ENCODE measurements at regions not wholly inside any gene's neighbourhood (a gene's known extent, or its start where the extent isn't known, plus 50 kb on each side); places are given as distances from the start of the nearest gene placed in this dataset.

DNA sequence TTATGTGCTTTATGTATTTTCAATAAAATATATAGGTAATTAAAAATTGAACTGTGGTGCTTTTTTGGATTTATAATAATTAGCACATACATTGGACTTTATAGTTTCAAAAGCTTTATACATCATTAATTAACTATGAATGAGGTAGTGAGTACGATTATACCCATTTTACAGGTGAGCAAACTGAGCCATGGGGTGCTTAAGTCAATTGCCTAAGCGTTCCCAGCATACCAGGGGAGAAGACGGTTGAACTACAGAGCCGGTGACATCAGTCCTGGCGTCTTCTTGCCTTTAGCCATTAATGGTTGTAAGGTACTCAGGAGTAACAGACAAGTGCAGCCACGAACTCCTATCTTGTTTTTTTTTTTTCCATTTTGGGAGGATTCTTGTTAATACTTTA lies 172.8 kb downstream of the GATA3 start:
- in situ Hi-C loops (cut with MboI; ENCODE audit: low sequenced_read_pairs) = no loop called here

DNA sequence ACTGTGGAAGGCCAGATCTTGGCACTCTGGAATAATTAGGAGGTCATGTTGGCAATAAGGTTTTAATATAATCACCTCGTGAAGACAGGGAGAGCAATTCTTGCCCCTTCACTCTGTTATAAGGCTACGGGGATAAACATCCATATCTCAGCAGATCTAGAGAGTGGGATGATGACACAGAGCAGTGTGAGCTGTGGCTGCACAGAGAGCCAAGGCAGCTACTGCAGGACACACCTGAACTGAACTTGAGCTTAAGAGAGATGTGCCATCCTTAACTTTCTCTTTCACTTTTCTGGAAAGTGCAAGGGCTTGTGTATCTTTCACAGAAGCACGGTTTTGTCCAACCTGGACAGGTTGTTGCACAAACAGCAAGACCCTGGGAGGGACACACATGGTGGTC lies 174.7 kb downstream of the GATA3 start:
- in situ Hi-C loops (cut with MboI; ENCODE audit: low sequenced_read_pairs) = no loop called here

GRCh38 chr10:8230902-8231301 lies 176.4 kb downstream of the GATA3 start:
- in situ Hi-C loops (cut with MboI; ENCODE audit: low sequenced_read_pairs) = no loop called here

DNA sequence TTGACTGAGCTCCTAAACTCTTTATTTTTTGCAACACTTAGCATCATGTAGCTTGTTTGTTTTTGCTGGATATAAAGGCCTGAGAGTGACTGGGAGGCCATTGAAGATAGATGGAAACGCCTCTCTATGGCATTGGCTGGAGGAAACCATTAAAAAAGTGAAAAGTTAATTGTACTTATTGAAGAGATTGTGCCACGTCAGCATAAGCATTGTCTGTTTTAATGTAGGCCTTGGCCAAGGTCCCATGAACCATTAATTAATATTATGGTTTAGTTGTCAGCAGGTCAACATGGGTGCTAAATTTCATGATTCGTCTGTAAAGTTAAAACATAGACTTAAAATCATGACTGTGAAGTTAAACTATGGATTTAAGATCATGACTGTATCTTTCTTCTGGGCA lies 178.6 kb downstream of the GATA3 start:
- in situ Hi-C loops (cut with MboI; ENCODE audit: low sequenced_read_pairs) = no loop called here

DNA sequence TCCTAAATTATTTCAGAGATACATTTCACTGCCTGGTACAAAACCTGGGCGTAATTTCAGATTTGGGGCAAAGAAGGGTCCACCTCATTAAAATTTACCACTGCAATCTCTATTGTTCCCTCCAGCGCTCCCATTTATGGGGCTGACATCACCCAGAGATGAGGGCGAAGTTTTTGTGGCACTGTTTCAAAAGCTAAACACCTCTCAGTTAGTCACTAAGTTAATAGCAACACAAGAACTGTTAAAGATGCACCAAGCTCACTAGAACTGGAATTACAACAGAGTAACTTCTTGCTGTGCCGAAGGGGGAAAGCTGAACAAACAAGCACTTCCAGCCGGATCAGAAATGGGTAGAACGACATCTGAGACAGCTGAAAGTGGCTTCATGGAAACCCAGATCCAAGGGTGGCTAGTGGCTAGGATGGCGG lies 179.4 kb downstream of the GATA3 start:
- in situ Hi-C loops (cut with MboI; ENCODE audit: low sequenced_read_pairs) = no loop called here

DNA sequence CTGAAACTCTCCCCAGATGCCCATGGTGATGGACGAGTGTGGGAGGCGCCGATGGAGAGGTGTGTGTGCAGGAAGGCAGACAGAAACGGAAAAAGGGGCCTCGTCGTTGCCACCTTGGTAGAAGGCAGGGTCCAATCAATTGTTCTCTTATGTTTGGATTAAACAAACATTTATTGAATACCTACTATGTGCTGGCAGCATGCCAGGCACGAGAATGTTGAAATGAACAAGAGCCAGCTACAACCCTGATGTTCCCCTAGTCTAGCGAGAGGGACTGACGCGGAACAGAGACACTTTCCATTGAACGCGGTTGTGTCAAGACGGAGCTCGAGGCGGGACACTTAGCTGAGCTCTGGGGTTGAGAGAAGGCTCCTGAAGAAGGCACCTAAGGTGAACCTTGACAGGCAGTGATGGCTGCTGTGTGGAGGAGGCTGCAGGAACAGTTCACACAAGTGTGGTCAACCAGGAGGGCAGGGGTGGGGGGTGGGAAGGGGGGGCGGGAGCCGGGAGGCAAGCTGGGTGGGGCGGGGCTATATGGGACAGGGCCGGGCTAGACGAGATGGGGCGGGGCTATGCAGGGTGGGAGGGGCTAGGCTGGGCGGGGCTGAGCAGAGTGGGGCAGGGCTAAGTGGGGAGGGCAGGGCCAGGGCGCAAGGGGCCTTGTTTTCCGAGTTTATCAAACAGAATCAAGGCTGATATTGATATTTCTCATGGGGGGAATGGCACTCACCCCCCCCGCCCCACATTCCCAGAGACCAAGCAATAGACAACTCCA lies 181.0 kb downstream of the GATA3 start:
- in situ Hi-C loops (cut with MboI; ENCODE audit: low sequenced_read_pairs) = no loop called here

DNA sequence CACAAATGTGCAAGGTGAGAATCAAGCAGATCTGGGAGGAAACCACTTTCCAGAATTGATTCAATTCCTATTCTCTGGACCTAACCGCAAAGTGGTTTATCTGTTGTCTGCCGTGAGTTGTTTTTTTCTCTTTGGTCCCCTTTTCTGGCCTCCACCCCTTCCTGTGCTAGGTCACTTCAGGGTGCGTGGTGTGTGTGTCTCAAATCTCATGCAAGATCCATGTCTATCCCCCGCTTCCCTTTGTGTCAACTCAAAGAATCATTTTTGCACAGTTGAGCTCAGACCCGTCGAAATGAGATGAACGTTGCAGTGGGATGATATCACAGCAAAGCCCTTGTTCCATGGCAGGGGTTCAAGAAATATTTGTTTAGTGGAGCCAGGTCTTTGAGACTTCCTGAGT lies 184.5 kb downstream of the GATA3 start:
- in situ Hi-C loops (cut with MboI; ENCODE audit: low sequenced_read_pairs) = no loop called here

GRCh38 chr10:8240861-8241260 lies 186.4 kb downstream of the GATA3 start:
- in situ Hi-C loops (cut with MboI; ENCODE audit: low sequenced_read_pairs) = no loop called here

DNA sequence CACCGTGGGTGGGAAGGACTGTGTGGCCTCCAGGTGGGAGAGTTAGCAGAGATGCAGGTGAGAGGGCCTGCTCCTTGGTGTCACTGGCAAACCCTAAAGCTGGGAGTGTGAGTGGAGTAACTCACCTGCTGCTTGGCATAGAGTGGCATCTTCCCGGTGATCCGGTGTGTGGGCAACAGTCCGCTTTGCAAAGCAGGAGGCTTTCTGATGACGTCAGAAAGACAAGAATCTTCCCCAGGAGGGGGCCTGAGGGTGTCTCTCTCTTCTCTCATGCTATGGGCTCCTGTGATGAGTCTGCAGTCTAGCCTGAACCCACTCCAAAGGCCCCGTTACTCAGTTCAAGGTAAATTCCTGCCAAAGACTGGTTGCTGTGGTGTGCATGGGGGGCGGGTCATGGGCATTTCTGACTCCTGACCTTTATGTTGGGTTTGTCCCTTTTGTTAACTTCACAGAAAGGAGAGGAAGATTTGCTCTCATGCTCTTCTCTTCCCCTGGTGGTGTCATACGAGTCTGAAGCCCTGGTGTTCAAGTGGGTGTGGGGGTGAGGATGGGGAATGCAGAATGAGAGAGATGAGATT lies 187.9 kb downstream of the GATA3 start:
- in situ Hi-C loops (cut with MboI; ENCODE audit: low sequenced_read_pairs) = no loop called here

- in situ Hi-C loops (cut with MboI; ENCODE audit: low sequenced_read_pairs) = no loop called here
Measured at GRCh38 chr10:8245131-8245813, 190.8 kb downstream of the GATA3 start.

GRCh38 chr10:8245814-8246142 lies 191.3 kb downstream of the GATA3 start:
- in situ Hi-C loops (cut with MboI; ENCODE audit: low sequenced_read_pairs) = no loop called here

DNA sequence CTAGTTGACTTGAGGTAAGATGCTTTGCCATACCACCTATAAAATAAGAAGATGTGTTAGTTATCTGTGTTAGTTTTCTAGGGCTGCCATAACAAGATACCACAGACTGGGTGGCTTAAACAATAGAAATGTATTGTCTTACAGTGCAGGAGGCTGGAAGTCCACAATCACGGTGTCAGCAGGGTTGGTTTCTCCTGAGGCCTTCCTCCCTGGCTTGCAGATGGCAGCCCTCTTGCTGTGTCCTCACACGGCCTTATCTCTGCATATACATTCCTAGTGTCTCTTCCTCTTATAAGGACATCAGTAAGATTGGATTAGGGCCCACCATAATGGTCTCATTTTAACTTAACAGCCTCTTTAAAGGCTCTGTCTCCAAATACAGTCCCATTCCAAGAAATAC lies 192.1 kb downstream of the GATA3 start:
- in situ Hi-C loops (cut with MboI; ENCODE audit: low sequenced_read_pairs) = no loop called here

- in situ Hi-C loops (cut with MboI; ENCODE audit: low sequenced_read_pairs) = no loop called here
Measured at GRCh38 chr10:8247191-8247590, 192.7 kb downstream of the GATA3 start.

- in situ Hi-C loops (cut with MboI; ENCODE audit: low sequenced_read_pairs) = no loop called here
Measured at GRCh38 chr10:8248868-8249267, 194.4 kb downstream of the GATA3 start.

DNA sequence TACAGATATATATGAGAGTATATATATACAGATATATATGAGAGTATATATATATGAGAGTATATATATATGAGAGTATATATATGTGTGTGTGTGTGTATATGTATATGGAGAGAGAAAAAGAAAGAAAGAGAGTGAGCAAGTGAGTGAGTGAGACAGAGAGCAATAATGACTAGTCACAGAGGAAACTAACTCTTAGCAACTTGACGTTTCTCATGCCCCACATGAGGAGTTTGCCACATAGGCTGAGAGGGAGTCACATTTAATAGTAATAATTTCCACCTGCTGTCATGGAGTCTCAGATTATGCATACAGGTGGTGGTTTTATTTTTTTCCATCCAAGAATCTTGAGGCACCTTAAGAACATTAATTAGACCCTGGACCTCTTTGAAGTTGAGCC lies 199.9 kb downstream of the GATA3 start:
- in situ Hi-C loops (cut with MboI; ENCODE audit: low sequenced_read_pairs) = no loop called here

DNA sequence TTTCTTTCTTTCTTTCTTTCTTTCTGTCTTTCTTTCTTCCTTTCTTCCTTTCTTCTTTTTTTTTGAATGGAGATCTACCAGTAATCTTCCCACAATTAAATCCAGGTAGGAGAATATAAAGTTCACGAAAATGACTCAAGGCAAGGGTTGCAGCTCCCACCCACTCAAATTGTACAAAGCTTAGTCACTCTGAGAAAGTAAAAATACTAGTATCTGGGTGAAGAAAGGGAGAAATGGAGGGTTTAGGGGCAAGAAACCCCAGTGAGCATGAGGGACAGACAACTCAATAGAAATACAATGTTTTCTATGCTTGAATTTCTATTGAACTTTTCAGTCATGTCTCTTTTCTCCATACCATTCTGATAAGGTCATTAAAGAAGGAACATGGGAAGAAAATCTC lies 200.8 kb downstream of the GATA3 start:
- in situ Hi-C loops (cut with MboI; ENCODE audit: low sequenced_read_pairs) = no loop called here

- in situ Hi-C loops (cut with MboI; ENCODE audit: low sequenced_read_pairs) = no loop called here
Measured at GRCh38 chr10:8260645-8261044, 206.2 kb downstream of the GATA3 start.

DNA sequence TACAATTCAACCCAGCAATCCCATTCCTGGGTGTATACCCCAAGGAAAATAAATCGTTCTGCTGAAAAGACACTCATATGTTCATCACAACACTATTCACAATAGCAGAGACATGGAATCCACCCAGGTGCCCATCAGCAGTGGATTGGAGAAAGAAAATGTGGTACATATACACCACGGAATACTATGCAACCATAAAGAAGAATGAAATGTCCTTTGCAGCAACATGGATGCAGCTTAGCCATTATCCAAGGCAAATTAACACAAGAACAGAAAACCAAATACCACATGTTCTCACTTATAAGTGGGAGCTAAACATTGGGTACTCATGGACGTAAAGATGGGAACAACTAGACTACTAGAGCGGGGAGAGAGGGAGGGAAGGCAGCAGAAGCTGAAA lies 207.8 kb downstream of the GATA3 start:
- in situ Hi-C loops (cut with MboI; ENCODE audit: low sequenced_read_pairs) = no loop called here

- in situ Hi-C loops (cut with MboI; ENCODE audit: low sequenced_read_pairs) = no loop called here
Measured at GRCh38 chr10:8269976-8270375, 215.5 kb downstream of the GATA3 start.

- in situ Hi-C loops (cut with MboI; ENCODE audit: low sequenced_read_pairs) = no loop called here
Measured at GRCh38 chr10:8272794-8273425, 218.4 kb downstream of the GATA3 start.

DNA sequence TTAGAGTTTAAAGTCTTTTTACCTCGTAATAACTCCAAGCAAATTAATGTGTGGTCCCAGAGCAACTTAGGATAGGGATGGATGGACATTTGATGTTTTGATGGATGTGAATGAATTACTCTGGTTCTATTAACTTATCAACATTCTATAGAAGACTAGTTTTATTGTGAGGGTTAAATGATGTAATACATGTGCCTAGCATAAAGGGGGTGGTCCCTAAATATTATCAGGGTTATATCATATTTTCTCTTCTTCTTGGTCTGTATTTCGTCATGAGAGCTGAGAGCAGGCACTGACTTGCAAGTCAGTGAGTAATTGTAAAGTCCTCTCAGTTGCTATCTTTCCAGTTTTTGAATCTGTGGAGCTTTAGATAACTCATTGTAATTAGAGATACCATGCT lies 219.3 kb downstream of the GATA3 start:
- in situ Hi-C loops (cut with MboI; ENCODE audit: low sequenced_read_pairs) = no loop called here

- in situ Hi-C loops (cut with MboI; ENCODE audit: low sequenced_read_pairs) = no loop called here
Measured at GRCh38 chr10:8275911-8276310, 221.4 kb downstream of the GATA3 start.

All from HL-60/S4 treated with retinoic acid at 250 ng/mL for 4 days and 3 days (cell line).